ENCODE measurements at regions not wholly inside any gene's neighbourhood (a gene's known extent, or its start where the extent isn't known, plus 50 kb on each side); places are given as distances from the start of the nearest gene placed in this dataset.

GRCh38 chr6:127397729-127398630, 54.6 kb upstream of the ECHDC1 start:
- TF ChIP-seq, protein P1, sequence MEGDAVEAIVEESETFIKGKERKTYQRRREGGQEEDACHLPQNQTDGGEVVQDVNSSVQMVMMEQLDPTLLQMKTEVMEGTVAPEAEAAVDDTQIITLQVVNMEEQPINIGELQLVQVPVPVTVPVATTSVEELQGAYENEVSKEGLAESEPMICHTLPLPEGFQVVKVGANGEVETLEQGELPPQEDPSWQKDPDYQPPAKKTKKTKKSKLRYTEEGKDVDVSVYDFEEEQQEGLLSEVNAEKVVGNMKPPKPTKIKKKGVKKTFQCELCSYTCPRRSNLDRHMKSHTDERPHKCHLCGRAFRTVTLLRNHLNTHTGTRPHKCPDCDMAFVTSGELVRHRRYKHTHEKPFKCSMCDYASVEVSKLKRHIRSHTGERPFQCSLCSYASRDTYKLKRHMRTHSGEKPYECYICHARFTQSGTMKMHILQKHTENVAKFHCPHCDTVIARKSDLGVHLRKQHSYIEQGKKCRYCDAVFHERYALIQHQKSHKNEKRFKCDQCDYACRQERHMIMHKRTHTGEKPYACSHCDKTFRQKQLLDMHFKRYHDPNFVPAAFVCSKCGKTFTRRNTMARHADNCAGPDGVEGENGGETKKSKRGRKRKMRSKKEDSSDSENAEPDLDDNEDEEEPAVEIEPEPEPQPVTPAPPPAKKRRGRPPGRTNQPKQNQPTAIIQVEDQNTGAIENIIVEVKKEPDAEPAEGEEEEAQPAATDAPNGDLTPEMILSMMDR (IDR thresholded peaks at IDR 0.05), result no peak
- no peak for TF ChIP-seq POLR2A (IDR thresholded peaks at IDR 0.05)
